HEK293 (cell line): ENCODE measurements at regions not wholly inside any gene's neighbourhood (a gene's known extent, or its start where the extent isn't known, plus 50 kb on each side); places are given as distances from the start of the nearest gene placed in this dataset.

Experiments used
- YY1 ChIP-seq: fragments of 450-650 bp; formaldehyde crosslinking; IDR thresholded peaks from 2 replicates; pipeline ENCODE4 v1.5.1; 2018; ENCODE audit warnings: missing biosample characterization, missing genetic modification characterization
- ZBTB1 ChIP-seq: fragments of 450-650 bp; formaldehyde crosslinking; IDR thresholded peaks from 2 replicates; pipeline ENCODE4 v1.5.1; 2016; ENCODE audit warnings: missing biosample characterization, missing genetic modification characterization
- ZBTB20 ChIP-seq: fragments of 450-650 bp; formaldehyde crosslinking; IDR thresholded peaks from 2 replicates; pipeline ENCODE4 v1.5.1; 2016; ENCODE audit warnings: missing biosample characterization, missing genetic modification characterization
- ZNF2 ChIP-seq: fragments of 450-650 bp; formaldehyde crosslinking; IDR thresholded peaks from 2 replicates; pipeline ENCODE4 v1.5.1; 2016; ENCODE audit warnings: missing biosample characterization, missing genetic modification characterization
- ZNF221 ChIP-seq: fragments of 450-650 bp; formaldehyde crosslinking; IDR thresholded peaks from 2 replicates; pipeline ENCODE4 v1.5.1; 2017; ENCODE audit warnings: missing biosample characterization, missing genetic modification characterization, borderline replicate concordance
- ZNF248 ChIP-seq: fragments of 450-650 bp; formaldehyde crosslinking; IDR thresholded peaks from 2 replicates; pipeline ENCODE4 v1.5.1; 2017; ENCODE audit warnings: missing biosample characterization, missing genetic modification characterization
- ZNF404 ChIP-seq: fragments of 450-650 bp; formaldehyde crosslinking; IDR thresholded peaks from 2 replicates; pipeline ENCODE4 v1.5.1; 2017; ENCODE audit warnings: missing biosample characterization, missing genetic modification characterization
- TF ChIP-seq, protein P1 (sequence below): fragments of 450-650 bp; formaldehyde crosslinking; IDR thresholded peaks from 2 replicates; pipeline ENCODE4 v1.5.1; 2016; ENCODE audit warnings: missing biosample characterization, missing genetic modification characterization
- TF ChIP-seq, protein P2 (sequence below): fragments of 450-650 bp; formaldehyde crosslinking; IDR thresholded peaks from 2 replicates; pipeline ENCODE4 v1.5.1; 2016; ENCODE audit warnings: missing biosample characterization, missing genetic modification characterization
- TF ChIP-seq, protein P3 (sequence below): fragments of 450-650 bp; formaldehyde crosslinking; IDR thresholded peaks from 2 replicates; pipeline ENCODE4 v1.5.1; 2016; ENCODE audit warnings: missing biosample characterization, missing genetic modification characterization
- TF ChIP-seq, protein P4 (sequence below): fragments of 450-650 bp; formaldehyde crosslinking; IDR thresholded peaks from 2 replicates; pipeline ENCODE4 v1.5.1; 2016; ENCODE audit warnings: missing biosample characterization, missing genetic modification characterization

DNA sequence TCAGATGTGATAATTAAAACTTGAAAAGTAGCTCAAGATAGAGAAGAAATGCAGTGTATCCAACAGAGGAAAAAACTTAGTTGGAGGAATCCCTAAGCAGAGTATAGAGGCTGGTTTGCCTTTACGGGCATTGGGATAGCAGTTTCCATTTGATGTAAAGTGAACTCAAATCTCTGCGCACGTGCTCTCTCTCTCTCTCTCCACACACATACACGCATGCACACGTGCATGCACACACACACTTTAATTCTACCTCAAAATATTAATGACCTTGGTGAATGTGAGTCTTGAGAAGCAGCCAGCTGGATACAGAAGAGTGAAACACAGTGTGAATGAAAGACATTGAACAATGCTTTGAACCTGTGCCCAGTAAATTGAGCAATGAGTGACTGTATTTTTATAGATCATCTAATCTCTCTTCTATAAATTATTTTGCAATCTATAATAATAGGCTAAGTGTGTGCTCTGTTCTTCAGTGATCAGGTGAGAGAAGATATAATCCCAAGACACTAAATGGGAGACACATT is 247.7 kb upstream of the FAM83B start:
- TF ChIP-seq, protein P1, sequence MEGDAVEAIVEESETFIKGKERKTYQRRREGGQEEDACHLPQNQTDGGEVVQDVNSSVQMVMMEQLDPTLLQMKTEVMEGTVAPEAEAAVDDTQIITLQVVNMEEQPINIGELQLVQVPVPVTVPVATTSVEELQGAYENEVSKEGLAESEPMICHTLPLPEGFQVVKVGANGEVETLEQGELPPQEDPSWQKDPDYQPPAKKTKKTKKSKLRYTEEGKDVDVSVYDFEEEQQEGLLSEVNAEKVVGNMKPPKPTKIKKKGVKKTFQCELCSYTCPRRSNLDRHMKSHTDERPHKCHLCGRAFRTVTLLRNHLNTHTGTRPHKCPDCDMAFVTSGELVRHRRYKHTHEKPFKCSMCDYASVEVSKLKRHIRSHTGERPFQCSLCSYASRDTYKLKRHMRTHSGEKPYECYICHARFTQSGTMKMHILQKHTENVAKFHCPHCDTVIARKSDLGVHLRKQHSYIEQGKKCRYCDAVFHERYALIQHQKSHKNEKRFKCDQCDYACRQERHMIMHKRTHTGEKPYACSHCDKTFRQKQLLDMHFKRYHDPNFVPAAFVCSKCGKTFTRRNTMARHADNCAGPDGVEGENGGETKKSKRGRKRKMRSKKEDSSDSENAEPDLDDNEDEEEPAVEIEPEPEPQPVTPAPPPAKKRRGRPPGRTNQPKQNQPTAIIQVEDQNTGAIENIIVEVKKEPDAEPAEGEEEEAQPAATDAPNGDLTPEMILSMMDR (tag by site-specific recombination) = no peak
- TF ChIP-seq ZNF2 (tag by site-specific recombination) (no peak), ZBTB1 (tag by site-specific recombination) (no peak), ZNF248 (no peak), ZNF221 (tag by site-specific recombination) (no peak), ZNF404 (tag by site-specific recombination) (no peak), YY1 (tag by site-specific recombination) (no peak), ZBTB20 (tag by site-specific recombination) (no peak)
- TF ChIP-seq, protein P2, sequence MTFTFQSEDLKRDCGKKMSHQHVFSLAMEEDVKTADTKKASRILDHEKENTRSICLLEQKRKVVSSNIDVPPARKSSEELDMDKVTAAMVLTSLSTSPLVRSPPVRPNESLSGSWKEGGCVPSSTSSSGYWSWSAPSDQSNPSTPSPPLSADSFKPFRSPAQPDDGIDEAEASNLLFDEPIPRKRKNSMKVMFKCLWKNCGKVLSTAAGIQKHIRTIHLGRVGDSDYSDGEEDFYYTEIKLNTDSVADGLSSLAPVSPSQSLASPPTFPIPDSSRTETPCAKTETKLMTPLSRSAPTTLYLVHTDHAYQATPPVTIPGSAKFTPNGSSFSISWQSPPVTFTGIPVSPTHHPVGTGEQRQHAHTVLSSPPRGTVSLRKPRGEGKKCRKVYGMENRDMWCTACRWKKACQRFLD (tag by site-specific recombination) = no peak
- TF ChIP-seq, protein P3, sequence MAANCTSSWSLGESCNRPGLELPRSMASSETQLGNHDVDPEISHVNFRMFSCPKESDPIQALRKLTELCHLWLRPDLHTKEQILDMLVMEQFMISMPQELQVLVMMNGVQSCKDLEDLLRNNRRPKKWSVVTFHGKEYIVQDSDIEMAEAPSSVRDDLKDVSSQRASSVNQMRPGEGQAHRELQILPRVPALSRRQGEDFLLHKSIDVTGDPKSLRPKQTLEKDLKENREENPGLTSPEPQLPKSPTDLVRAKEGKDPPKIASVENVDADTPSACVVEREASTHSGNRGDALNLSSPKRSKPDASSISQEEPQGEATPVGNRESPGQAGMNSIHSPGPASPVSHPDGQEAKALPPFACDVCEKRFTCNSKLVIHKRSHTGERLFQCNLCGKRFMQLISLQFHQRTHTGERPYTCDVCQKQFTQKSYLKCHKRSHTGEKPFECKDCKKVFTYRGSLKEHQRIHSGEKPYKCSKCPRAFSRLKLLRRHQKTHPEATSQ = no peak
- TF ChIP-seq, protein P4, sequence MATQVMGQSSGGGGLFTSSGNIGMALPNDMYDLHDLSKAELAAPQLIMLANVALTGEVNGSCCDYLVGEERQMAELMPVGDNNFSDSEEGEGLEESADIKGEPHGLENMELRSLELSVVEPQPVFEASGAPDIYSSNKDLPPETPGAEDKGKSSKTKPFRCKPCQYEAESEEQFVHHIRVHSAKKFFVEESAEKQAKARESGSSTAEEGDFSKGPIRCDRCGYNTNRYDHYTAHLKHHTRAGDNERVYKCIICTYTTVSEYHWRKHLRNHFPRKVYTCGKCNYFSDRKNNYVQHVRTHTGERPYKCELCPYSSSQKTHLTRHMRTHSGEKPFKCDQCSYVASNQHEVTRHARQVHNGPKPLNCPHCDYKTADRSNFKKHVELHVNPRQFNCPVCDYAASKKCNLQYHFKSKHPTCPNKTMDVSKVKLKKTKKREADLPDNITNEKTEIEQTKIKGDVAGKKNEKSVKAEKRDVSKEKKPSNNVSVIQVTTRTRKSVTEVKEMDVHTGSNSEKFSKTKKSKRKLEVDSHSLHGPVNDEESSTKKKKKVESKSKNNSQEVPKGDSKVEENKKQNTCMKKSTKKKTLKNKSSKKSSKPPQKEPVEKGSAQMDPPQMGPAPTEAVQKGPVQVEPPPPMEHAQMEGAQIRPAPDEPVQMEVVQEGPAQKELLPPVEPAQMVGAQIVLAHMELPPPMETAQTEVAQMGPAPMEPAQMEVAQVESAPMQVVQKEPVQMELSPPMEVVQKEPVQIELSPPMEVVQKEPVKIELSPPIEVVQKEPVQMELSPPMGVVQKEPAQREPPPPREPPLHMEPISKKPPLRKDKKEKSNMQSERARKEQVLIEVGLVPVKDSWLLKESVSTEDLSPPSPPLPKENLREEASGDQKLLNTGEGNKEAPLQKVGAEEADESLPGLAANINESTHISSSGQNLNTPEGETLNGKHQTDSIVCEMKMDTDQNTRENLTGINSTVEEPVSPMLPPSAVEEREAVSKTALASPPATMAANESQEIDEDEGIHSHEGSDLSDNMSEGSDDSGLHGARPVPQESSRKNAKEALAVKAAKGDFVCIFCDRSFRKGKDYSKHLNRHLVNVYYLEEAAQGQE (tag by site-specific recombination) = no peak
